GM19438 (cell line): ENCODE measurements at regions not wholly inside any gene's neighbourhood (a gene's known extent, or its start where the extent isn't known, plus 50 kb on each side); places are given as distances from the start of the nearest gene placed in this dataset.
"Not testable (repeated sequence)": the region's sequence is repeated elsewhere in the genome, so short reads cannot be mapped to it uniquely, and the experiment has no call there.

Experiments
- ATAC-seq: cut with Tn5 transposase; IDR thresholded peaks from one replicate; pipeline ENCODE4 v1.9.1; 2021; ENCODE audit warnings: low read depth; ENCODE audit not compliant: unreplicated experiment

DNA sequence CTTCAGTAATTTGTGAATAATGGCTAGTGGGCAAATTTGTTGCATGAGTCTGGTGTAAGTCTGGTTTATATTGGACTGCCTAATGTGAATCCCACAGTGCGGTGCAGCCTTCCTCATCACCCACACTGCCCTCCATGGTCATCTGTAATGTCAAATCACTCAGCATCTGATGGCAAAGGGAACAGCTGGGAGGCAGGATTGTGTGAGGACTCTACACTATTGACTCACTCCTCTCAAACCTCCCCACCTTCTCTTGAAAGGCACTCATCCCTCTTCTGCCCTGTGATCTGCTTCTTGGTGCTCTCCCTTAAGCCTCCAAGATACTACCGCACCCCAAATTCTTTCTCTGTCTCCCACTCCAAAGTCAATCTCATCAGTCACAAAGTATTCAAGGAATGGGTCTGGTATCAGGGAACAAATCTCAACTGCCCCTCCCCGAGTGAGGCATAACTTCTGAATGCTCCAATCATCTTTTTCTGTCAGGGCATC is 146.0 kb upstream of the BEND6 start:
- ATAC-seq: no peak

- no peak for ATAC-seq
Measured at GRCh38 chr6:56807989-56808337, 146.9 kb upstream of the BEND6 start.

DNA sequence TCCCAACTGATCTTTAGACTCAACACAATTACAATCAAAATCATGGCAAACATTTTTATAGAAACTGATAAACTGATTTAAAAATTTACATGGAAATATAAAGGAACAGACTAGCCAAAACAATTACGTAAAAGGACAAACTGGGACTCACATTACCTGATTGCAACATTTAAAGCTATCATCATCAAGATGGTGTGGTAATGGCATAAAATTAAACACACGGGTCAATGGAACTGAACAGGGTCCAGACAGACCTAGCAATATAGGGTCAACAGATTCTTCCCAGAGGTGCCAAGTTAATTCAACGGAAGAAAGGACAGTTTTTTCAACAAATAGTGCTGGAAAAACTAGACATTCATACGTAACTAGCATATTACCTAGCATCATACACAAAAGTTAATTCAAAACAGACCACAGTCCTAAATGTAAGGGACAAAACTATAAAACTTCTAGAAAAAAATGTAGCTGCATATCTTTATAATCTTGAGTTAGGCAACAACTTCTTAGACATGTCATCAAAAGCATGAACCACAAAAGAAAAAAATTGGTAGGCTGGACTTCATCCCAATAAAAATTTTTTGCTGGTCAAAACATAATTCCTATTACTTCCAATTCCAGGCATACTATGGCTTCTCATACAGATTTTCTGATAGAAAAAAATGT is 147.4 kb upstream of the BEND6 start:
- no peak for ATAC-seq

DNA sequence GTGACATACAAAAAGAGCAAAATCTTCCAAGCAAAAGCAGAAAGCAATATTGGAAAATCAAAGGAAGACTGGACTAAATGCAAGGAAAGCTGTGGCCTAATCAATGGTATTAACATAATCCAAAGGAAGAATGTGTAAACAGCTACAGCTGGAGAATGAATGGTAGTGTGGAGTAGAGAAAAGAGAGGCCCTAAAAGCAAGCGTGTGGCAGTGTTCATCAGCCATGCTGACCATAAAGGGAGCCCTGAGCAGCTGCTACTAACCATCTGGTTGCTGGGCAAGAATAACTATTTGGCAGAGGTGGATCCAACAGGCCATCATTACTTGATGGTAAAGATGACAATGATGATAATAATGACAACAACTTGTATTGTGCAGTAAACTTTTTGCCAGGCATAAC is 148.5 kb upstream of the BEND6 start:
- no peak for ATAC-seq

DNA sequence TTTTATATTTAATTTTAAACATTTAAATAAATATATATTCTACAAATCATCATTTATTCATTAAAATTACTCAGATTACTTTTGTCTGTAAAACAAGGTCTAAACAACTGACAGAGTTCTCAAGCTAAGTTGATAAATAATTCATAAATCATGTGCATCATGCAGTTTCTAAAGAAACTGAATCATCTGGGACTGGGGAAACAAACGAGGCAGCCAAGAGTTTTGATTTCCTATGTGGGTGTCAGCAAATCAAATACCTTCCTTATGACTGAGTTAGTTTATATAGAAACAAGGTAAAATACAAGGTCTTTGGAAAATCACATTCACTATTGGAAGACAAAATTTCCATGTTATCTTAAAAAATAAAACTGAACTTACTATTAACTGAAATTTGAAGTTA is 149.9 kb upstream of the BEND6 start:
- no peak for ATAC-seq

- no peak for ATAC-seq
Measured at GRCh38 chr6:56803594-56803993, 151.3 kb upstream of the BEND6 start.

- no peak for ATAC-seq
Measured at GRCh38 chr6:56802584-56802983, 152.3 kb upstream of the BEND6 start.

GRCh38 chr6:56799989-56800388 is 154.9 kb upstream of the BEND6 start:
- ATAC-seq: no peak

GRCh38 chr6:56798163-56798562 is 155.5 kb upstream of the DST start:
- no peak for ATAC-seq

DNA sequence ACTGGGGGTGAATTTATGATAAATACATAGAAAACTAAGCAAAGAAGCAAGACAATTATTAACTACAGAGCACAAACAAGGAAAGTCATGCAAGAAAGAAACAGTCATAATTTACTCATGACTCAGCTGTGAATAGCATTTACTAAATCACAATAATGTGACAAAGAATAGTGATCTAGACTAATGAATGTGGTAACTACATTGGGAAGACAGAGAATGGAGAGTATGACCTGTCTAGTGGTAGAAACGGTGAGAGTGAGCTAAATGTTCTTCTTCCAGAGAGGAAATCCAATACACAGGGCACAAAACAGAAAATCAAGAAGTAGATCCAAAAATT is 153.5 kb upstream of the DST start:
- no peak for ATAC-seq

GRCh38 chr6:56795466-56796195 is 152.9 kb upstream of the DST start:
- no peak for ATAC-seq

GRCh38 chr6:56794421-56794820 is 151.7 kb upstream of the DST start:
- no peak for ATAC-seq

DNA sequence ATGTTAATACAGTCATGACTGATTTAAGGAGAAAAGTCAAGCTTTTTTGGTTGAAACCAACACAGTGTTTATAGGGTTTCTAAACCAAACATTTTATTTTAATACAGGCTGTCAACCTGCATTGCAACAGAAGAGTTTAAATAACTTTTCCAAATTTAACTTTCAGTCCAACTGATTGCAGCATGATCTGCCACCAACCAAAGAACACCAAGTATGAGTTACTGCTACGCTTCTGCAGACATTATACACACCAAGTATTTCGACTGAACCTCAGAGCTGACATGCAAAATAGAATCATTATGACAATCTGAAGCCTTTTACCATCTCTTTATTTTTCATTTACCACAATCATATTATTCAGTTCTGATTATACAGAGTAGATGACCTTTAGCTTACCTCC is 151.2 kb upstream of the DST start:
- ATAC-seq: no peak

DNA sequence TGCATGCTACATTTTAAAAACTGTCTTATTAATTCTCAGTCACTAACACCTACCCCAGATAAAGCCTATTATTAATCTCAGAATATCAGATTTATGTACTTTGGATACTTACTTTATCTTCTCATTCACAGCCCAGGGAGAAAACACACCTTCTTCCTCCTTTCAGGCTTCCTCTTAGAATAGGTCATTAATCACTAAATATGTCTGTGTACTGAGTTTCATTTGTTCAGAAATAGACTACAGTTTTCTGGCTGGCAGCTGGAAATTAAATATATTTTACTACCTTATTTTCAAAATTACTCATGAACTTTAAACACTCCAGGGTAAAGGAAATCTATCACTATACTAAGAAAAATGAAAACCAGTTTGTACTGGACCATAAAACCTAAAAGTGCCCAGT is 147.7 kb upstream of the DST start:
- no peak for ATAC-seq

DNA sequence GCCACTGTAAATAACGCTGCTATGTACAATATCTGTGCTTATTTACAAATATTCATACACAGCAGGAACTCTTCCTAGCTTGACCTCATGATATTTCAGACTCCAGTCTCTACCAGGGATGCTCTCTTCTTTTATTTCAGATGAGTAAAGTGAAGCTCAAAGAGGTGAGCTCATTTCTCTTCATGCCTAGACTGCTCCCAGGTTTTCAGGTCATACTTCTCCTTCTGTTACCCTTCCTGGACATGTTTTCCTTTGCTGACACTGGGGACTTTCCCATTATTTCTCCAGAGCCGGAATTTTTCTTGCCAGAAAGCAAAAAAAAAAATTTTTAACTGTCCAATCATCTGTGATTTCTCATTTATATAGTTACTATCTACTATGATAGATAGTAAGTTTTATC is 147.2 kb upstream of the DST start:
- no peak for ATAC-seq

GRCh38 chr6:56789342-56789741 is 146.7 kb upstream of the DST start:
- no peak for ATAC-seq

GRCh38 chr6:56787209-56787608 is 144.5 kb upstream of the DST start:
- no peak for ATAC-seq

GRCh38 chr6:56786256-56786655 is 143.6 kb upstream of the DST start:
- ATAC-seq: no peak

- ATAC-seq: not testable (repeated sequence)
Measured at GRCh38 chr6:56785536-56785935, 142.8 kb upstream of the DST start.

GRCh38 chr6:56780109-56780508 is 137.4 kb upstream of the DST start:
- not testable (repeated sequence) for ATAC-seq

DNA sequence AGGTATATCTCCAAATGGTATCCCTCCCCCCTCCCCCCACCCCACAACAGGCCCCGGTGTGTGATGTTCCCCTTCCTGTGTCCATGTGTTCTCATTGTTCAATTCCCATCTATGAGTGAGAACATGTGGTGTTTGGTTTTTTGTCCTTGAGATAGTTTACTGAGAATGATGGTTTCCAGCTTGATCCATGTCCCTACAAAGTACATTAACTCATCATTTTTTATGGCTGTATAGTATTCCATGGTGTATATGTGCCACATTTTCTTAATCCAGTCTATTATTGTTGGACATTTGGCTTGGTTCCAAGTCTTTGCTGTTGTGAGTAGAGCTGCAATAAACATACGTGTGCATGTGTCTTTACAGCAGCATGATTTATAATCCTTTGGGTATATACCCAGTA is 135.8 kb upstream of the DST start:
- not testable (repeated sequence) for ATAC-seq

DNA sequence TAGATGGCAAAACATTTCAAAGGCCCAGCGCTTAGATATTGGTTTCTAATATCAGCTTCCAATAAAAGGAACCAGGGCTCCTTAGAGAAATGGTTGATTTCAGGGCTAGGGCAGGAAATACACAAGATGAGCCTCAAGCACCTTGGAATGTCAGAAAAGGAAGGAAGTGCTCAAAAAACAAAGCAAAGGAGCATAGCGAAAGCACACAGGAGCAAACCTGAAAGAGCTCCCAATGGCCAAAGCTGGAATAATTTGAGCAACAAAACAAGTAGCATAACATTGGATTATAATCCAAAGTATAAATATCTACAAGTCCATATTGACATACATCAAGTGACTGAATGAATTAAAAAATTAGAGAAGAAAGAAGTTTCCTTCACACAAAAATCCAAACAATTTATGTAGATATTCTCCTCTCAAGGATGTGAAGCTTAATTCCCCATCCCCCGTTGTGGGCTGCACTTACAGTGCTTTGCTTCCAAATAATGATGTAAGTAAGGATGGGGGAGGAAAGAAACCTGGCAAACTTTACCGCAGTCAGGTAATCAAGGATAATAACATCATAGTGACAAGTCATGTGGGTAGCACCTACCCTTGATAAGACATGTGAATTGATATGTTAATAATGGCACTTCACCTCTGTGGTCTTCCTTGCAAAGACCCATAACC is 132.9 kb upstream of the DST start:
- no peak for ATAC-seq
